ENCODE measurements at regions not wholly inside any gene's neighbourhood (a gene's known extent, or its start where the extent isn't known, plus 50 kb on each side); places are given as distances from the start of the nearest gene placed in this dataset.

DNA sequence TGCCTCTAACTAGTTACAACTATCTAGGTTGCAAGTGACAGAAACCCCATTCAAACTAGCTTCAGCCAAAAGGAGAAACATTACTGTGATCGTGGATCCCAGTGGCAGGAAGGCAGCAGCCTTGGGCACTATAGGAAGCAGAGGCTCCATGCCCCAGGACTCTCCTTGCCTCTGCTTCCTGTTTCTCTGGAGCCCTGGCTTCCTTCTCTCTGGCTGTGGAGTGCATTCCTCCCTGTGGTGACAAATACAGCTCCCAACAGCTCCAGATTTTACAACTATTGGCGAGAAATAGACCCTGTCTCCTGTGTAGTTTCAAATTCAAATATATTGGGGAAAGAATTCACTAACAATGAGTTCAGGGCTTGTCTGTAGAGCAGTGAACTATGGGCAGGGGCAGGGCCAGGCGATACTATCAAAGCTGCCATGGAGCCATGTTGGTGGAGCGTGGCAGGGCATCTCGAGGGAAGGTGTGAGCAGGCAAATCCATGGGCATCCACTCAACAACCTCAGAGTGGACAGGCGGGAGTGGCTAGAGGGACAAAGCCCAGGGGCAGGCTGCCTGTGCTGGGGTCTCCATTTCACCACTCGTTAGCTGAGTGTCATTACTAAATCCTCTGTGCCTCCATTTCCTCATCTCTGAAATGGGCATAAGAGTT lies 189.5 kb downstream of the ERCC6L2 start:
- H3K4me1 ChIP-seq (ENCODE audit: control insufficient read depth, extremely low read depth, insufficient read depth, low read length), result no peaks in the 10 kb centered on the region
- H3K79me2 ChIP-seq (ENCODE audit: control insufficient read depth, insufficient read depth, low read length), result no peaks in the 10 kb centered on the region
- no peak for DNase-seq (ENCODE audit: low read depth in 2 of 2)
- no peaks in the 10 kb centered on the region for H3K9me3 ChIP-seq (ENCODE audit: control insufficient read depth, insufficient read depth, low read depth, low read length)
- H4K20me1 ChIP-seq (ENCODE audit: control insufficient read depth, extremely low read depth, insufficient read depth, low read length), result no peaks in the 10 kb centered on the region
- no peak overlapping the region for H3K27ac ChIP-seq (ENCODE audit: insufficient read depth, low read length)
- H2AFZ ChIP-seq (ENCODE audit: low read length), result no peak overlapping the region
- no peak overlapping the region for H3K4me3 ChIP-seq (replicated peaks in 1 of 4; ENCODE audit: control extremely low read depth in 1 of 4, insufficient read depth in 1 of 4, low read depth in 3 of 4, low read length in 4 of 4)
- TF ChIP-seq CTCF (conservative IDR thresholded peaks at IDR 0.05 in 1 of 2, IDR thresholded peaks at IDR 0.05 in 1 of 2; ENCODE audit: low read depth in 1 of 2, low read length in 2 of 2), result no peak
- no peak for TF ChIP-seq EZH2 (IDR thresholded peaks at IDR 0.05; ENCODE audit: low read length, missing control alignments)
- no peak overlapping the region for H3K9ac ChIP-seq (ENCODE audit: insufficient read depth, low read length)
- H3K4me2 ChIP-seq (ENCODE audit: extremely low read depth, insufficient read depth, low read length), result no peak overlapping the region
- H3K36me3 ChIP-seq (ENCODE audit: control insufficient read depth, insufficient read depth, low read length), result no peaks in the 10 kb centered on the region
- H3K27me3 ChIP-seq (ENCODE audit: control insufficient read depth, insufficient read depth, low read length), result peaks cover 2% of the 10 kb centered on the region

GRCh38 chr9:96062854-96063253 lies 187.4 kb downstream of the ERCC6L2 start:
- DNase-seq (ENCODE audit: low read depth in 2 of 2), result no peak

GRCh38 chr9:96062031-96062430 lies 186.5 kb downstream of the ERCC6L2 start:
- Histone ChIP-seq H4K20me1 (ENCODE audit: control insufficient read depth, extremely low read depth, insufficient read depth, low read length) (no peaks in the 10 kb centered on the region), H3K4me2 (ENCODE audit: extremely low read depth, insufficient read depth, low read length) (no peak overlapping the region), H3K79me2 (ENCODE audit: control insufficient read depth, insufficient read depth, low read length) (no peaks in the 10 kb centered on the region), H3K27me3 (ENCODE audit: control insufficient read depth, insufficient read depth, low read length) (no peaks in the 10 kb centered on the region), H3K4me3 (replicated peaks in 1 of 4; ENCODE audit: control extremely low read depth in 1 of 4, insufficient read depth in 1 of 4, low read depth in 3 of 4, low read length in 4 of 4) (no peak overlapping the region), H3K27ac (ENCODE audit: insufficient read depth, low read length) (no peak overlapping the region), H3K9ac (ENCODE audit: insufficient read depth, low read length) (no peak overlapping the region), H3K4me1 (ENCODE audit: control insufficient read depth, extremely low read depth, insufficient read depth, low read length) (no peaks in the 10 kb centered on the region), H3K36me3 (ENCODE audit: control insufficient read depth, insufficient read depth, low read length) (no peaks in the 10 kb centered on the region), H2AFZ (ENCODE audit: low read length) (no peak overlapping the region), H3K9me3 (ENCODE audit: control insufficient read depth, insufficient read depth, low read depth, low read length) (no peaks in the 10 kb centered on the region)
- DNase-seq (ENCODE audit: low read depth in 2 of 2), result peak in 1 of 2 donors; percentile 71
- TF ChIP-seq EZH2 (IDR thresholded peaks at IDR 0.05; ENCODE audit: low read length, missing control alignments), result no peak
- TF ChIP-seq CTCF (conservative IDR thresholded peaks at IDR 0.05 in 1 of 2, IDR thresholded peaks at IDR 0.05 in 1 of 2; ENCODE audit: low read depth in 1 of 2, low read length in 2 of 2), result no peak

More at GRCh38 chr9:96062854-96063253, 187.4 kb downstream of the ERCC6L2 start:
- H3K9me3 ChIP-seq (ENCODE audit: control insufficient read depth, insufficient read depth, low read depth, low read length), result no peaks in the 10 kb centered on the region
- H2AFZ ChIP-seq (ENCODE audit: low read length), result no peak overlapping the region
- H3K27ac ChIP-seq (ENCODE audit: insufficient read depth, low read length), result no peak overlapping the region
- H3K9ac ChIP-seq (ENCODE audit: insufficient read depth, low read length), result no peak overlapping the region
- no peaks in the 10 kb centered on the region for H3K36me3 ChIP-seq (ENCODE audit: control insufficient read depth, insufficient read depth, low read length)
- no peak overlapping the region for H3K4me3 ChIP-seq (replicated peaks in 1 of 4; ENCODE audit: control extremely low read depth in 1 of 4, insufficient read depth in 1 of 4, low read depth in 3 of 4, low read length in 4 of 4)
- no peaks in the 10 kb centered on the region for H3K27me3 ChIP-seq (ENCODE audit: control insufficient read depth, insufficient read depth, low read length)
- H3K79me2 ChIP-seq (ENCODE audit: control insufficient read depth, insufficient read depth, low read length), result no peaks in the 10 kb centered on the region
- no peaks in the 10 kb centered on the region for H3K4me1 ChIP-seq (ENCODE audit: control insufficient read depth, extremely low read depth, insufficient read depth, low read length)
- H4K20me1 ChIP-seq (ENCODE audit: control insufficient read depth, extremely low read depth, insufficient read depth, low read length), result no peaks in the 10 kb centered on the region
- no peak overlapping the region for H3K4me2 ChIP-seq (ENCODE audit: extremely low read depth, insufficient read depth, low read length)
- no peak for TF ChIP-seq EZH2 (IDR thresholded peaks at IDR 0.05; ENCODE audit: low read length, missing control alignments)
- no peak for TF ChIP-seq CTCF (conservative IDR thresholded peaks at IDR 0.05 in 1 of 2, IDR thresholded peaks at IDR 0.05 in 1 of 2; ENCODE audit: low read depth in 1 of 2, low read length in 2 of 2)
